Smooth muscle cell (in vitro differentiated cells): ENCODE measurements at regions not wholly inside any gene's neighbourhood (a gene's known extent, or its start where the extent isn't known, plus 50 kb on each side); places are given as distances from the start of the nearest gene placed in this dataset.

ENCODE experiments used
- DNase-seq: peaks from one replicate; lab custom pipeline; 2025; ENCODE audit not compliant: unreplicated experiment; lab: John Stamatoyannopoulos, UW
- H2AFZ ChIP-seq: fragments of 200-600 bp; sonication (generic); 2 replicates; pipeline ENCODE4 v1.6.0; 2016; ENCODE audit warnings: antibody characterized with exemption, low read depth, mild to moderate bottlenecking
- H3F3A ChIP-seq: fragments of 200-600 bp; sonication (generic); 2 replicates; pipeline ENCODE4 v1.6.0; 2017; ENCODE audit warnings: antibody characterized with exemption, low read depth
- H3K27ac ChIP-seq: fragments of 200-600 bp; sonication (generic); 2 replicates; pipeline ENCODE4 v1.5.1; 2016; ENCODE audit warnings: low read depth, mild to moderate bottlenecking
- H3K27me3 ChIP-seq: fragments of 200-600 bp; sonication (generic); 2 replicates; pipeline ENCODE4 v1.6.1; 2016; ENCODE audit warnings: low read depth, mild to moderate bottlenecking
- H3K36me3 ChIP-seq: fragments of 200-600 bp; sonication (generic); 2 replicates; pipeline ENCODE4 v1.5.1; 2016; ENCODE audit warnings: low read depth
- H3K4me1 ChIP-seq: fragments of 200-600 bp; sonication (generic); 2 replicates; pipeline ENCODE4 v1.5.1; 2016; ENCODE audit warnings: low read depth
- H3K4me2 ChIP-seq: fragments of 200-600 bp; sonication (generic); 2 replicates; pipeline ENCODE4 v1.6.0; 2016; ENCODE audit warnings: mild to moderate bottlenecking
- H3K4me3 ChIP-seq: fragments of 200-600 bp; sonication (generic); 2 replicates; pipeline ENCODE4 v1.5.1; 2016; ENCODE audit warnings: mild to moderate bottlenecking
- H3K79me2 ChIP-seq: fragments of 200-600 bp; sonication (generic); 2 replicates; pipeline ENCODE4 v1.6.0; 2016; ENCODE audit warnings: low read depth, mild to moderate bottlenecking
- H3K9ac ChIP-seq: fragments of 200-600 bp; sonication (generic); 2 replicates; pipeline ENCODE4 v1.6.0; 2016; ENCODE audit warnings: low read depth
- H3K9me3 ChIP-seq: fragments of 200-600 bp; sonication (generic); replicated peaks from 2 replicates; pipeline ENCODE4 v1.5.1; 2016; ENCODE audit warnings: low read depth
- H4K20me1 ChIP-seq: fragments of 200-600 bp; sonication (generic); 2 replicates; pipeline ENCODE4 v1.6.0; 2016; ENCODE audit warnings: low read depth
- CTCF ChIP-seq: fragments of 200-600 bp; sonication (generic); IDR thresholded peaks from 2 replicates; pipeline ENCODE4 v1.5.1; 2017; ENCODE audit warnings: borderline replicate concordance, mild to moderate bottlenecking, antibody characterized with exemption; ENCODE audit not compliant: insufficient read depth, poor library complexity, severe bottlenecking
- WGBS: methylation state at CpG from one replicate; pipeline ENCODE4 v1.1.7; 2016; ENCODE audit warnings: low lambda C conversion rate; 5-methylcytosine and 5-hydroxymethylcytosine counted together

- H3K9ac ChIP-seq = no peak overlapping the region
- no peaks in the 10 kb centered on the region for H3F3A ChIP-seq
- DNase-seq = no peak
- H3K4me2 ChIP-seq = peak overlapping the region; percentile 71
- peak overlapping the region; percentile 10 for H3K27ac ChIP-seq
- H3K9me3 ChIP-seq = no peaks in the 10 kb centered on the region
- no peak overlapping the region for H3K4me3 ChIP-seq
- peak overlapping the region; percentile 29 for H2AFZ ChIP-seq
- H3K36me3 ChIP-seq = no peaks in the 10 kb centered on the region
- peaks cover 20% of the 10 kb centered on the region for H3K4me1 ChIP-seq
- no peak for TF ChIP-seq CTCF
- no peaks in the 10 kb centered on the region for H4K20me1 ChIP-seq
- no peaks in the 10 kb centered on the region for H3K27me3 ChIP-seq
- H3K79me2 ChIP-seq = no peaks in the 10 kb centered on the region
These were observed 140.3 kb upstream of the SEMA6D start for GRCh38 chr15:47577000-47577399.

- Histone ChIP-seq H3K79me2 (no peaks in the 10 kb centered on the region), H3K4me2 (peak overlapping the region; percentile 71), H2AFZ (peak overlapping the region; percentile 29), H3K27ac (peak overlapping the region; percentile 10), H3K36me3 (no peaks in the 10 kb centered on the region), H3K27me3 (no peaks in the 10 kb centered on the region), H3K4me3 (no peak overlapping the region), H4K20me1 (no peaks in the 10 kb centered on the region), H3K4me1 (peaks cover 20% of the 10 kb centered on the region), H3F3A (no peaks in the 10 kb centered on the region), H3K9me3 (no peaks in the 10 kb centered on the region), H3K9ac (no peak overlapping the region)
- TF ChIP-seq CTCF = no peak
- 43% methylated on average over 3 of the region's 3 CpGs for WGBS
- no peak for DNase-seq
These were observed 139.8 kb upstream of the SEMA6D start for GRCh38 chr15:47577461-47577860.

GRCh38 chr15:47582233-47582632, 135.1 kb upstream of the SEMA6D start:
- Histone ChIP-seq H3K9me3 (no peaks in the 10 kb centered on the region), H3K27me3 (no peaks in the 10 kb centered on the region), H3K4me3 (no peak overlapping the region), H3K27ac (no peak overlapping the region), H2AFZ (no peak overlapping the region), H3K79me2 (no peaks in the 10 kb centered on the region), H4K20me1 (no peaks in the 10 kb centered on the region), H3K9ac (no peak overlapping the region), H3K4me1 (peaks cover 7% of the 10 kb centered on the region), H3K36me3 (no peaks in the 10 kb centered on the region), H3F3A (peaks cover 1% of the 10 kb centered on the region), H3K4me2 (no peak overlapping the region)
- DNase-seq = no peak
- WGBS = 70% methylated on average over 4 of the region's 4 CpGs
- TF ChIP-seq CTCF = no peak

GRCh38 chr15:47584316-47584715, 133.0 kb upstream of the SEMA6D start:
- Histone ChIP-seq H3K4me1 (peaks cover 16% of the 10 kb centered on the region), H3K36me3 (no peaks in the 10 kb centered on the region), H3K9ac (no peak overlapping the region), H3F3A (peaks cover 11% of the 10 kb centered on the region), H3K27ac (no peak overlapping the region), H3K79me2 (no peaks in the 10 kb centered on the region), H2AFZ (no peak overlapping the region), H3K4me3 (no peak overlapping the region), H3K27me3 (no peaks in the 10 kb centered on the region), H3K9me3 (no peaks in the 10 kb centered on the region), H3K4me2 (no peak overlapping the region), H4K20me1 (no peaks in the 10 kb centered on the region)
- DNase-seq = no peak
- no peak for TF ChIP-seq CTCF
- 89% methylated on average over 3 of the region's 3 CpGs for WGBS
